HG03064 (cell line): ENCODE measurements at regions not wholly inside any gene's neighbourhood (a gene's known extent, or its start where the extent isn't known, plus 50 kb on each side); places are given as distances from the start of the nearest gene placed in this dataset.

Experiments used
- ATAC-seq: cut with Tn5 transposase; IDR thresholded peaks from one replicate; pipeline ENCODE4 v1.9.1; 2021; ENCODE audit warnings: low read depth; ENCODE audit not compliant: unreplicated experiment

DNA sequence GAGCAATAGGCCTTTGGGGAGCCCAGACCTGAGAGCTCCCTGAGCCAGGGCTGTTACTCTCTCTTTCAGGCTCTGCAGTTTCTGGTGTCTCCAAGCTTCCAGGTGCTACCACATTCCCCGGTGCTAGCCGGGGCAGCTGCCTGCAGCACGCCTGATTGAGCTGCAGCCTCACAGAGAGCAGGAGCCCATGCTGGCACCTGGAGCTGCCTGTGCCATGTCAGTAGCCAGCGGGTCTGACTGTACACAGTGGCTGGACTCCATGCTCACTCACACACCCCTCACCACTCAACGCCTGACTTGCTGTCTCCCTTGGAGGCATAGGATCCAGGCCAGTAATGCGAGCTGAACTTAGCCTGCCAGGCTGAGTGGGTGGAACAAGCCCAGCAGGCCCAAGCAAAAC, 800.4 kb upstream of the AGA start:
- ATAC-seq, result no peak

DNA sequence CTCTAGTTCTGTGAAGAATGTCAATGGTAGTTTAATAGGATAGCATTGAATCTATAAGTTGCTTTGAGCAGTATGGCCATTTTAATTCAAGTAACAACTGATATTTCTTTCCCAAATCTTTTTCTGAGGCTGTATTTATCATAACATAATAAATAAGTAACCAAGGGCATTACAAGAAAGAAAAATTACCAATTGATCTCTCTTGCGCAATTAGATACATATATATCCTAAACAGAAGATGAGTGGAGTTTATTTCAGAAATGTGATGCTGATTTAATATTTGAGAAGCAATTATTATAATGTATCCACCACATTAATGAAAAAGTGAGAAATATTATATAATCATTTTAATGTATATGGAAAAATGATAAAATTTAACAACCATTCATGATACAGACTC, 802.5 kb upstream of the AGA start:
- no peak for ATAC-seq

DNA sequence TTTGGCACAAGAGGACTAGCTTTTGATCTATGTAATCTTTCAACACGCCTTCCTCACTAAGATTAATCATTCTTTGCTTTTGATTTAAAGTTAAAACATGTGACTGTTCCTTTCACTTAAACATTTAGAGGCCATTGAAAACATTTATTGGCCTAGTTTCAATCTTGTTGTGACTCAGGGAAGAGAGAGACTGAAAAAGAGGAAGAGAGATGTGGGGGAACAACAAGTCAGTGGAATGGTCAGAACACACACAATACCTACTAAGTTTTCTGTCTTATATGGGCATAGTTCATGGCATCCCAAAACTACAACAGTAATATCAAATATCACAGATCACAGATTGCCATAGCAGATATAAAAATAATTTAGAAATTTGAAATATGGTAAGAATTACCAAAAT, 812.9 kb upstream of the AGA start:
- ATAC-seq, result no peak

DNA sequence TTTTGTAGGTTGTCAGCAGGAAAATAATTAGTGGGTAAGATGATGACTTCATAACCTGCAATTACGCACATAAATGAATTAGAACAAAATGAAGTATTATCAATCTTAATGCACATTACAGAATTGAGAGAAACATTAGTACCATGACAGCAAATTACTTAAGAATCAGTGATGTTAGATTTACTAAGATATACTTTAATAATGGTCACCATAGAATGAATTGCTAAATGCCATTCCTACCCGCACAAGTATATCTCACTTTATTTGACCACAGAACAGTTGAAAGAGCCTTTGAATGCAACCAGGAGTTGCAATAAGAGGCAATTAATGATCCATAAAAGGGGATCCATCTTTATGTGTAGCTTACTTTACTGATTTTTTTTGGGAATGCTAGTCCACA, 816.4 kb upstream of the AGA start:
- ATAC-seq, result no peak

DNA sequence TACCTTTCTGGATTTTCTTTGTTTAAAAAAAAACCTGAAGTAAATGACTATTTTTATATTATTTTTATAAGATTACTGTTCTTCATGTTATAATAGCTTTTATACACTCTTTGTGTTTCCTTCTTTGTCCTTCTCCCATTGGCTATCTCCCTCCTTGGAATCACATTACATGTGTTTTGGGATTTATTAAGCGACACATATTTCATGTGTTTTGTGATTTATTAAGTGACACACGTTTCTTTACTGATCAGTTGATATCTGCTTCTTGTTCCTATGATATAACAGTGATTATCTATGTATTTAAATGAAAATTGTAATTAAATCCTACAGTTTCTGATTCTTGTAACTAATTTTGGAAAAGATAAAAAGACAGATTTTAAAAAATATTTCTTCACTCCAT, 817.3 kb upstream of the AGA start:
- no peak for ATAC-seq

DNA sequence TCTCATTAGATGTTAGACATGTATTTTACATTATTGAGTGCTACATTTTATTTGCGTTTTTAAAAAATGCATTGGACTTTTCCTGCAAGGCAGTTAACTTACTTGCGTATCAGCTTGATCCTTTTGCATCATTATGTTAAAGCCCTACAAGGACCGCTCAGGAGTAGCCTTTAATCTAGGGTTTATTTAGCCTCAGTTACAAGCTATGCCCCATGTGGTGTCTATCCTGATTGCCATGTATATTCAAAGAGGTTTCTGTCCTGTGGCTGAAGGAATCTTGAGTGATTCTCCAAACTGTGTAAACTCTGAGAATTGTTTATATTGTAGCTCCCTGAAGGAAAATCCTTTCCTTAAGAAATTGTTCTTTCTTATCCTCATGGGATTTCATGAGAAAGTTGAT, 821.8 kb upstream of the AGA start:
- no peak for ATAC-seq

DNA sequence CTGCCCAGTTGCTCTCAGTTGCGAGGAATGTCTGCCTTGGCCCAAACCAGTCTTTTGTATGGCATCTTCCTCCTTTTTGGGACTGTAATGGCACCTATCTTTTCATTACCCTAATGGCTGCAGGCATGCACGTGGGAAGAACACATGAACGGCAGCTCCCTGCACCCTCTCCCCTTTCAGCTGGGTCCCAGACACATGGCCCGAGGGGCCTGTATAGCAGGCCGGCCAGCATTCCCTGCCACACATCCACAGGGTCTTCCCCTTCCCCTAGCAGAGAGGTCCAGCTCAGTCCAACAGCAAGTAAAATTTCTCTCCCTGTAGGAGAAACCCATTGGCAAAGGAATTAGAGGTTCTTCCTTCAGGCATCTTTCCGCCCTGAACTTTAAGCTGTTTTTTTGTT, 829.1 kb upstream of the AGA start:
- no peak for ATAC-seq

DNA sequence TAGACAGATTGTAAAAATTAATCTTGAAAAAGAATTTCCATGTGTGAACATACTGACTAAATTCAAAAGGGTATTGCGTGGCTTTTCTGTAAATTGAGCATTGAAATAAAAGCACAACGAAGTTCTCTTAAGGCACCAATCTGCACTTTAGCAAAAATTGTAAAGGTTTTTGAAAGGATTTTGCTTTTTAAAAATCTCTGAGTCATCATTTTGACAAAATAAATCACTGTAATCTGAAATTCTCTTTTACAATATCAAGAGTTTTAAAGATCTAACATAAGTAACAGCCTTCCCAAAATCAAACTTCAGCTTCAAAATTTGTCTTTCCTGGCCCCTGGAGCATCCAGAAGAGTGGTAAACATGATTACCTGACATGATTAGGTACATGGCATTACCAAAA, 830.9 kb upstream of the AGA start:
- no peak for ATAC-seq

DNA sequence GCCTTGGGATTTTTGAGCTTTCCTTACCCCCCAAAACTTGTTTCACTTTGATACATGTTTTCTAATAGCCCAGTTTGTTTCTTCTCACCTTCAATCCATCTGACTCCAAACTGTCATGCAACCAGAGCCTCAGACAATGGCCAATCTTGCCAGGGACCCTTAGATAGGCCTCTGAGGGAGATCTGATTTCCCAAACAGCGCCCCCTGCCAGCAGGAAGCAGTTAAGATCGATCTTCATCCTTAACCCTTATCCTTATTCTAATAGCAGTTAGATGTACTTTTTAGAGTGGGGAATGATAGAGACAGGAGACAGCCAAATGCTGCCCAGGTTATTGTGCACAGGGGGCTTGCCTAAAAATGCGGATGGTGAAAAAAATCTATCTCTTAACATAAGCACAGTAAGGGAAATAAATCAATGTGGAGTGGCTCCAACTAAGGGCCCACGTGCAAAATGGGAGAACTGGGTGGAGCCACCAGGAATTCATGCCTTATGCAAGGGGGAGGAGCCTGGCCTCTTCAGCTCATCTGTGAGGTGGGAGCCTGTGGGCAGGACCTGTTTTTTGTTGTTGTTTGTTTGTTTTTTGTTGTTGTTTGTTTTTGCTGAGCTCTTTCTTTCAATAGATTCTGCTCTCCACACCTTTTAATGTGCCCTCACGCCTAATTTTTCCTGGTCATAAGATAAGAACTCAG, 833.6 kb upstream of the AGA start:
- no peak for ATAC-seq

DNA sequence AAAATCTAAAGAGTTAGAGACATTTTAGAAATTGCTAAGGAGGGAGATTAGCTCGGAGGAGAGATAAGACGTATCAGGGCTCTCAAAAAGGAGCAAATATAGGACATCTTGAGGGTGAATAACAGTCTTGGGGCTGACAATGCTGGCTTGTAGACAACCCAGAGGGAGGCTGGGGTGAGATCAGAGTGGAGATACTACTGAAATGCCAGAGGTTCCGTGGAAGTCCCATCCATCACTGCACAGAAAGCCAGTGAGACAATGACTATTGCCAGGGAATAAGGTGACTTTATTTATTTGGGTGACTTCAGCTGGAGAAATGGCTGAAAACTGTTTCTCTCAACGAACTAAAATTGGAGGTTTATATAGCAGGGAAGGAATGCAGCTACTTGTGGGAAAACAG, 838.1 kb upstream of the AGA start:
- no peak for ATAC-seq

DNA sequence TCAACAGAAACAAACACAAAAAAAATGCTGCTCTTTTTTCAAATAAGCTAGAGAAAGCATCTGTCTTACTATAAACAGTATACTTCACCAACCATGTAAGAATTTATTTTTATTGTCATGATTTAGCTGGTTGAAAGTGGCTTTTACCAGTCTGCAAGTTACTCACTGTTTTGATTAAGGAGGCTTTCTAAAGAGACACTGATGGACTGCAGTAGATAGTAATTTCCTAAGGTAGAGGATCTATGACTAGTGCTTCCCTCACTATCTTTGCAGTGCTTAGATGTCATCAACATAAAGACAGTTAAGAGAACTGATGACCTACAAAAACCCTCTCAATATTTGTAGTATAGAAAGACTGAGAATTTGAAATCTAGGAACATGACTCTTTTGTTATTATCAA, 846.2 kb upstream of the AGA start:
- no peak for ATAC-seq

DNA sequence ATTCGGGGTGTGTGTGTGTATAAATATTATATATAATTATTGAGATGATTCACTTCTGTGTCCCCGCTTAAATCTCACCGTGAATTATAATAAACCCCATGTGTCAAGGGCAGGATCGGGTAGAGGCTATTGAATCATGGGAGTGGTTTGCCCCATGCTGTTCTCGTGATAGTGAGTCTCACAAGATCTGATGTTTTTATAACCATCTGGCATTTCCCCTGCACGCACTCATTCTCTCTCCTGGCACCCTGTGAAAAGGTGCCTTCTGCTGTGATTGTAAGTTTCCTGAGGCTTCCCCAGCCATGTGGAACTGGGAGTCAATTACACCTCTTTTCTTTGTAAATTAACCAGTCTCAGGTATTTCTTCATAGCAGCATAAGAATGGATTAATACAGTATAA, 851.4 kb upstream of the AGA start:
- ATAC-seq, result no peak

DNA sequence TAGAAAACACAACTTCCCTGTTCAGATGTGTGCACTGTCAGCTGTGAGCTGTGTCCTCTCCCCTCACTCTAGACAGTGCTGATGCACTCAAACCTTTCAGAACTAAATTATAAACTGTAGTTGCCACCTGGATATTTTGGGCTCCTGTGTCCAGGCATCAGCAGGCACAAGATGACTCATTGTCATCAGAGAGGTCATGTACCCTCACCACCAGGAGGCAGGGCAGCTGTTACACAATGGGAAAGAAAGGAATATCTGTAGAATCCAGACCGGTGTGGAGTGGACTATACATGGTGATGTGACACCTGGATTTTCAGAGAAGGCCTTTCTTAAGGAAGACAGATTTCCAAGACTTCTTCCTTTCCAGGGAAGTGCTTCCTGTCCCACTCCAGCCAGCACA, 854.4 kb upstream of the AGA start:
- no peak for ATAC-seq

DNA sequence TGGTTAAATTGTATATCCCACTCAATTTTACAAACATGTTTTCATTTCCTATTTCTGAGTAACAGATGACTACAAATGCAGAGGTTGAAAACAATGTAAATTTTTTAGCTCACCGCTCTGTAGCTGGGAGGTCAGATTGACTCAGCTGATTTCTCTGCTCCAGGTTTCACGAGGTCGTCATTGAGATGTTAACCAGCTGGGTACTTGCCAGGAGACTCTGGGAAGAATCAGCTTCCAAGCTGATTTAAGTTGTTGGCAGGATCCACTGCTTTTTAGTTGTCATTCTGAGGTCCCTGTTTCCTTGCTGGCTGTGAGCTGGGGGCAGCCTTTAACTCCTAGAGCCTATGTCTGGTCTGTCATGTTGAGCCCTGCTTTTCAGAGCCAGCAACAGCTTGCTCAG, 864.3 kb upstream of the AGA start:
- no peak for ATAC-seq

DNA sequence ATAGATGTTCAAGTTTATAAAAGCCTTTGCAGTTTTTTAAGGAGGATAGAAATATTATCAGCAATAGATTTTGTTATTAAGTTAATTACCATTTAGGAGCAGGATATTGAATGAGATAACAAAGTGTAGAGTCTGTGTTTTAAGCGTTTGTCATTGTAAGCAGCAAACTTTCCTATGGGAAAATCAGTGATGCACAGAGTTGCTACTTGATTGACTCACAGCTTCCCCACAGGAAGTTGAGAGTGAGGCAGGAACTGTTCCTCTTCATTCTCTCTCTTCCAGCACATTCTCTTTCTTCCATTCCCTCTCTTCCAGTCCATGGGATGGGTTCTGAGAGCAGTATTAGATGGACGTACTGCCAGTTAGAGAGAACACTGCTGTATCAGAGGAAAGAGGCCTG, 867.7 kb upstream of the AGA start:
- no peak for ATAC-seq

DNA sequence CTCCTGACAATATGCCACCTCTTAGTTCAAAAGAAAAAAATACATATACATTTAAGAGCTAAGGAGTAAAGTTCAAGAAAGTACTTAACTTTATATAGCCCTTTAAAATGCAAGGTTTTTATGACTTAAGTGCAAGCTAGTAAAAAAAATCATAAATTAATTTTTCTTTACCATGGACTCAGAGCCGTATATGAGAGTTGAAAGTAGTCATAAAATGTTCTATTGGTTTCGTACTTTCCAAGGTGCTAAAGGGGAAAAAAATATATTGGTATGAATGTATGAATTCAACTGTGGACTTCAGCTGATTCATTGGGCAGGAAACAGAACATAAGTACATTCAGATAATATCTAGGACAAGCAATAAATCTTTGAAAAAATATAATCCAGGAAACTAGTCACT, 869.8 kb upstream of the AGA start:
- ATAC-seq, result no peak

DNA sequence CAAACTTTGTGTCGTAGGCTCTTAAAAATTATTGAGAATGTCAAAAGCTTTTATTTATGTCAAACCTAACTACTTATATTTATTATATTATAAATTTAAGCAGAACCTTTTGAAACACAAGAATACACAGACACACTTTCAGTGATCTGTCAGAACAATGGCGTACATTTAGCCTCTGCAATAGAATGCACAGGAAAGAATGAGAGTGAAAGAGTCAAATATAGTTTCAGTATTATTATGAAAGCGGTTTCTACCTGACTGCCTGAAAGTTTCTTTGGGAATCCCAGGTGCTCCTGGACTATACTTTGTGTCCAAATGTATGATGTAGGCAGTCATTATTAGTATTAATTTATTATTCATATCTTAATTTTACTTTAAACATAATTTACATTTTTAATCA, 872.0 kb upstream of the AGA start:
- ATAC-seq, result no peak

DNA sequence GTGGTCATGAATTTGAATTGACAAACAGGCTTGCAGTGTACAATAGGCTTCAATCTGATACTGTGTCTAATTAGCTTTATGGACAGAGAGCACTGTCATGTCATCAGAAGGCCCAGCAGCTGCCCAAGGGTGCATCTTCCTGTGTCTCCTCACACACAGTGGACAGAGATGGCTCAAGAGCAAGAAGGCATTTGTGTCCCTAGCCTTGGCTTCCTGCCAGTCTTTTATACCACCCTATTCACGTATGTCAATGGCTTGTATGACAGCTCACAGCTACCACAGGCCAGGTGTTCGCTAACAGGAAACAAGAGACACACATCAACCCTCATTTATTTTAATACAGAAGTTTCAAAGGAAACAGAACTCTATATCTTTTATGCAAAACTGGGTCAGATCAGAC, 874.0 kb upstream of the AGA start:
- no peak for ATAC-seq

DNA sequence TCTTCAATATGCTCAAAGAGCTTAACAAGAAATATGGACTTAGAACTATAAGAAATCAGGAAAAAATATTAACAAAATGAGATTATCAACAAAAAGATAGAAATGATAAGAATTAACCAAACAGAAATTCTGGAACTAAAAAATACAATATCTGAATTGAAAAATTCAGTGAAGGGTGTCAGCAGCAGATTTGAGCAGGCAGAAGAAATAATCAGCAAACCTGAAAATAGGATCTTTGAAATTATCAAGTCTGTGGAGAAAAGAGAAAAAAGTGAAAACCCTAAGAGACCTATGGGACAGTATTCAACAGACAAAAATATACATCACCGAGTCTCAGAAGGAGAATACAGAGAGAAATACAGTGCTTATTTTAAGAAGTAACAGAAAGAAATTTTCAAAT, 877.8 kb upstream of the AGA start:
- ATAC-seq, result no peak

DNA sequence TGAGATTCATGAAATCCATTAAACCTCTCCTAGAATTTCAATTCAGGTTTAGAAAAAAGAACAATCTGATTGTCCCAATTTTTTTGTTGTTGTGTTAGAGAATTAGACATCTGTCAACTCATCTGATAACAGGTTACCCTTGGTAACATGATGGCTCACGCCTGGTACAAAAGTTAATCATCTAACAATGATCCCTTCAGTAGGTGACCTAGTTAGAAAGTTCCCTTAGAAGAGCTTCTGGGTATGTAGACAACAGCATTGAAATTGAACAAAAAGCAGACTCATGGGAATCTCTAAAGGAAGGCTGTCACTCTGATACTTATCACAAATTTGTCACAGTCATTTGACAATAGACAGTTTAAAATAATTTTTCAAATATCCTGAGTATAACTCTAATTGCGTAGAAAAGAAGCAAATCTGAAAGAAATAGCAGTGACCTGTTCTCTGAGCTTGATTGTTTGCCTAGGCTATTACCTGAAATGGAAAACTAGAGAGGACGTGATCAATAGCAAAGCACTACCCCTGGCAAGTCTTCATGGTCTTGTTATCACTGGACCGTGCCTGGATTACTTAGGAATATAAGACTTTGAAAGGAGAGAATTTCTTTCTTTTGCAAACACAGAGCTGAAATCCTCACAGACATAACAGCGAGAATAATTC, 880.4 kb upstream of the AGA start:
- no peak for ATAC-seq

DNA sequence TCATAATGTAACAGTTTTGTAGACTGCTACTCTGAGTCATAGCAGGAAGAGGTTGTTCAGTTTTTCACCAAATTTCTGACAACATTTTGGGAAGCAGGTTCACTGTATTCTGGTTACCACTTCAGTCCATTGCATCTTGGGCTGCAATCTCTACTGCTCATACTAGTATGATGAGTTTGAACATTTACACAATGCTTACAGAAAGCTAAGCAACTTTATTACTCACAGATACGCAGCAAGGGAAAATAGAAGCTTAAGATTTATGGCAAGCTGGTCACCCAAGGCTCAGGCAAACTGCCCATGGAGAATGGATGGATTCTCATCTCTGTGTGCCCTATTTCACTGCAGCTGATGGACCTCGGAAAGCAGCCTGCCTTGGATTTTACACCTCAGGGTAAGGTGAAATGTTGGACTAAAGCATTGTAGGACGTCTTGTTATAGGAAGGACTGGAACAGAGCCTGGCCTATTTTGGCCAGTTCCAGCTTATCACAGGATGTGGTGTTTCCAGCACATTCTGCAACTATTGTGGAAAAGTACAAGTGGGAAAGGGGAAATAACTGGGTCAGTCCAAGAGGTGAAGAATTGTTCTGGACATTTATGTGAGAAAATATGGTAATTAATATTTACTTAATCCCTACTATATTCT, 887.1 kb upstream of the AGA start:
- no peak for ATAC-seq

DNA sequence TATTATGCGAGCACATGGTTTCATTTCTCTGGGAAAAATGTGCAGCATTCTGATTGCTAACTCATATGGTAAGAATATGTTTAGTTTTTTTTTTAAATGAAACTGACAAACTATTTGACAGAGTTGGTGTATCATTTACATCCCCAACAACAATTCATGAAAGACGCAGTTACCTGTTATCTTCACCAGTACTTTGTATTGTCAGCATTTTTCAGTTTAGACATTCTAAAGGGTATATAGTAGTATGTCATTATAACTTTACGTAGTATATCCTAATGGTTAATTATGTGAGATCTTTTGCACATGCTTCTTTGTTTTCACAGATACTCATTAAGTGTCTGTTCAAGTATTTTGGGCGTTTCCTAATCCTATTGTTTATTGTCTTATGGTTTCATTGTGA, 891.1 kb upstream of the AGA start:
- ATAC-seq, result no peak
